HEK293T (cell line): ENCODE measurements at regions not wholly inside any gene's neighbourhood (a gene's known extent, or its start where the extent isn't known, plus 50 kb on each side); places are given as distances from the start of the nearest gene placed in this dataset.
"Not testable (repeated sequence)": the region's sequence is repeated elsewhere in the genome, so short reads cannot be mapped to it uniquely, and the experiment has no call there.

Source experiments
- CTCF ChIA-PET: fragments of 350-600 bp; formaldehyde crosslinking; extraction: SDS; loops from one replicate; lab custom pipeline; 2021; ENCODE audit warnings: antibody characterized with exemption, inconsistent platforms; lab: Yijun Ruan, JAX
- POLR2A ChIA-PET: fragments of 350-600 bp; formaldehyde crosslinking; extraction: SDS; loops from one replicate; lab custom pipeline; 2020; ENCODE audit warnings: antibody characterized with exemption, inconsistent platforms; lab: Yijun Ruan, JAX
- DNase-seq: peaks from one replicate; pipeline ENCODE4 v3.0.0; 2012; ENCODE audit warnings: mixed read lengths; ENCODE audit errors: extremely low spot score
- ARNT ChIP-seq: fragments of 450-650 bp; IDR thresholded peaks from 2 replicates; pipeline ENCODE4 v1.6.1; 2017; ENCODE audit warnings: mild to moderate bottlenecking
- BHLHE40 ChIP-seq: fragments of 450-650 bp; IDR thresholded peaks from 2 replicates; pipeline ENCODE4 v1.6.1; 2016; ENCODE audit warnings: mild to moderate bottlenecking, moderate library complexity, borderline replicate concordance
- CTBP1 ChIP-seq: fragments of 450-650 bp; IDR thresholded peaks from 2 replicates; pipeline ENCODE4 v1.6.1; 2016; ENCODE audit warnings: borderline replicate concordance
- ELF4 ChIP-seq: fragments of 450-650 bp; IDR thresholded peaks from 2 replicates; pipeline ENCODE4 v1.6.1; 2017; ENCODE audit warnings: antibody characterized with exemption
- FOXA1 ChIP-seq: fragments of 450-650 bp; IDR thresholded peaks from 2 replicates; pipeline ENCODE4 v1.6.1; 2016; ENCODE audit warnings: mild to moderate bottlenecking
- FOXK2 ChIP-seq: fragments of 450-650 bp; IDR thresholded peaks from 2 replicates; pipeline ENCODE4 v1.6.1; 2016; ENCODE audit warnings: mild to moderate bottlenecking
- FOXM1 ChIP-seq: fragments of 450-650 bp; IDR thresholded peaks from 2 replicates; pipeline ENCODE4 v1.6.1; 2017; ENCODE audit warnings: mild to moderate bottlenecking, borderline replicate concordance
- HDGF ChIP-seq: fragments of 450-650 bp; IDR thresholded peaks from 2 replicates; pipeline ENCODE4 v1.6.1; 2017; ENCODE audit warnings: antibody characterized with exemption, borderline replicate concordance
- L3MBTL2 ChIP-seq: fragments of 450-650 bp; conservative IDR thresholded peaks from 2 replicates; pipeline ENCODE4 v1.6.1; 2016; ENCODE audit warnings: mild to moderate bottlenecking
- LEF1 ChIP-seq: fragments of 450-650 bp; IDR thresholded peaks from 2 replicates; pipeline ENCODE4 v1.6.1; 2017; ENCODE audit warnings: mild to moderate bottlenecking, borderline replicate concordance
- NFRKB ChIP-seq: fragments of 450-650 bp; IDR thresholded peaks from 2 replicates; pipeline ENCODE4 v1.6.1; 2016; ENCODE audit warnings: mild to moderate bottlenecking, moderate library complexity
- SP1 ChIP-seq: fragments of 450-650 bp; IDR thresholded peaks from 2 replicates; pipeline ENCODE4 v1.6.1; 2017
- SUZ12 ChIP-seq: fragments of 450-650 bp; IDR thresholded peaks from 2 replicates; pipeline ENCODE4 v1.6.1; 2016; ENCODE audit warnings: mild to moderate bottlenecking
- TARDBP ChIP-seq: fragments of 450-650 bp; IDR thresholded peaks from 2 replicates; pipeline ENCODE4 v1.6.1; 2016
- ZNF384 ChIP-seq: fragments of 450-650 bp; IDR thresholded peaks from 2 replicates; pipeline ENCODE4 v1.6.1; 2016
- TF ChIP-seq, protein P1 (sequence below): fragments of 450-650 bp; IDR thresholded peaks from 2 replicates; pipeline ENCODE4 v1.6.1; 2016

- POLR2A ChIA-PET, CTCF ChIA-PET, DNase-seq: not testable (repeated sequence)
Observed at GRCh38 chr7:6990426-6991152, 164.5 kb upstream of the CCZ1B start.

- POLR2A ChIA-PET, CTCF ChIA-PET, DNase-seq: not testable (repeated sequence)
Observed at GRCh38 chr7:6991169-6991611, 165.1 kb upstream of the CCZ1B start.

- DNase-seq, POLR2A ChIA-PET, CTCF ChIA-PET: not testable (repeated sequence)
Observed at GRCh38 chr7:6991686-6992085, 165.6 kb upstream of the CCZ1B start.

DNA sequence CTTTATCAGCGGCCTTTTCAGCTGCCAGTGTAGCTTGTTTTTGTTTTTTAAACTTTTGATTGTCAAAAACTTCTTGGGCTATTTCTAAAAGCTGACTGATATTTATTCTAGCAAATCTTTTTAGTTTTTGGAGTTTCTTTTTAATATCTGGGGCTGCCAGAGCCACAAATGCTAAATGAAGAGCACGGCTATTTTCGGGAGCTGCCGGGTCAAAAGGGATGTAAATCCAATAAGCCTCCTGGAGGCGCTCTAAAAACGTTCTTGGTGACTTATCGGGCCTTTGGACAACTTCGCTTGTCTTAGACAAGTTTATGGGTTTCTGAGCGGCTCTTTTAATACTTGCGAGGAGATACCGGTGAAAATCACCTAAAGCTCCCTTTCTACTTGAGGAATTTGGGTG lies 166.1 kb upstream of the CCZ1B start:
- CTCF ChIA-PET, POLR2A ChIA-PET: not testable (repeated sequence)

DNA sequence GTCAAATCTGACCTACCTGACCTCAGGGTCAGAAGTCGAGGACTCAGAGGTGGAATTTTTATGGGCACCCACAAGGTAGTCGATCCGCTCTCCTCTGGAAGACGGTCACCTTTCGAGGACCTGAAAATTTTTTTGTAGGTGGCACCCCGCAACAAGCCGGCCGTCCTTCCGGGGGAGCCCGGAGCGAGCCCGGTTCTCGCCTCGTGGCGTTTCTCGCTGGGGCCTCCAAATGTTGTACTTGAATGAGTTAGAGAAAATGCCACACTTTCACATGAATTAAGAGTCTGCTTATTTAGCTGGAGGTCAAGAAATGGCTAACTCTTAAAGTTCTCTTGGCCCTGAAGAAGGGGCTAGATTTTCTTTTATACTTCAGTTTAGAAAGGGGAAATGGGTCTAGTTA lies 169.0 kb upstream of the CCZ1B start:
- POLR2A ChIA-PET, DNase-seq, CTCF ChIA-PET: not testable (repeated sequence)

More for the DNA sequence above, 166.1 kb upstream of the CCZ1B start:
- not testable (repeated sequence) for DNase-seq

- CTCF ChIA-PET, POLR2A ChIA-PET, DNase-seq: not testable (repeated sequence)
Observed at GRCh38 chr7:6995493-6996289, 169.6 kb upstream of the CCZ1B start.

DNA sequence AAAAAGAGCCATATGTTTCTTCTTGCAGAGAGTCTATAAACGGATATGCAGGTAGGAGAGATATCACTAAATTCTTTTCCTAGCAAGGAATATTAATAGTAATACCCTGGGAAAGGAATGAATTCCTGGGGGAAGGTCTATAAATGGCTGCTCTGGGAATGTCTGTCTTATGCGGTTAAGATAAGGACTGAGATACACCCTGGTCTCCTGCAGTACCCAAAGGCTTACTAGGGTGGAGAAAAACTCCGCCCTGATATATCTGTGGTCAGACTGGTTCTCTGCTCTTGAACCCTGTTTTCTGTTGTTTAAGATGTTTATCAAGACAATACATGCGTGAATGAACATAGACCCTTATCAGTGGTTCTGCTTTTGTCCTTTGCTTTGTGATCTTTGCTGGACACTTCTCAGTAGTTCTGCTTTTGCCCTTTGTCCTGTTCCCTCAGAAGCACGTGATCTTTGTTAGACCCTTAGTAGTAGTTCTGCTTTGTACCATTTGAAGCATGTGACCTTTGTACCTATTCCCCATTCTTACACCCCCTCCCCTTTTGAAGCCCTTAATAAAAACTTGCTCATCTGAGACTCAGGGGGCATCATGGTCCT lies 173.1 kb upstream of the CCZ1B start:
- POLR2A ChIA-PET, DNase-seq, CTCF ChIA-PET: not testable (repeated sequence)

DNA sequence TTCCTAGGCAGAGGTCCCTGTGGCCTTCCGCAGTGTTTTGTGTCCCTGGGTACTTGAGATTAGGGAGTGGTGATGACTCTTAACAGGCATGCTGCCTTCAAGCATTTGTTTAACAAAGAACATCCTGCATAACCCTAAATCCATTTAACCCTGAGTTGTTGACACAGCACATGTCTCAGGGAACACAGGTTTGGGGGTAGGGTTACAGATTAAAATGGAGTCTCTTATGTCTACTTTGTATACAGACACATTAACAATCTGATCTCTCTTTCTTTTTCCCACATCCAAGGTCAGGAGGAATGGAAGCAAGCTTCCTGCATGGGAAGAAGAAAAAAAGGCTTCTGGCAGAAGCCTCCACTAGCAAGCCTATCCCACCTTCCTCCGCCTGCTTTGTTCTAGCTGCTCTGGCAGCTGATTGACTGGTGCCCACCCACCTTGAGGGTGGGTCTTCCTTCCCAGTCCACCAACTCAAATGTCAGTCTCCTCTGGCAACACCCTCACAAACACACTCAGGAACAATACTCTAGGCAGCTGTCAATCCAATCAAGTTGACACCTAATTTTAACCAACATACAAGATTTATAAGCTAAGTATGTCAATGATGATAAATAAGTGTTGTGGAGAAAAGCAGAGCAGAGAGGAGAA lies 176.5 kb upstream of the CCZ1B start:
- no peak for DNase-seq
- TF ChIP-seq, protein P1, sequence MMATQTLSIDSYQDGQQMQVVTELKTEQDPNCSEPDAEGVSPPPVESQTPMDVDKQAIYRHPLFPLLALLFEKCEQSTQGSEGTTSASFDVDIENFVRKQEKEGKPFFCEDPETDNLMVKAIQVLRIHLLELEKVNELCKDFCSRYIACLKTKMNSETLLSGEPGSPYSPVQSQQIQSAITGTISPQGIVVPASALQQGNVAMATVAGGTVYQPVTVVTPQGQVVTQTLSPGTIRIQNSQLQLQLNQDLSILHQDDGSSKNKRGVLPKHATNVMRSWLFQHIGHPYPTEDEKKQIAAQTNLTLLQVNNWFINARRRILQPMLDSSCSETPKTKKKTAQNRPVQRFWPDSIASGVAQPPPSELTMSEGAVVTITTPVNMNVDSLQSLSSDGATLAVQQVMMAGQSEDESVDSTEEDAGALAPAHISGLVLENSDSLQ, result no peak
- TF ChIP-seq FOXA1 (no peak), ARNT (no peak), SP1 (no peak), SUZ12 (no peak), FOXK2 (no peak), L3MBTL2 (no peak), NFRKB (no peak), ZNF384 (no peak), CTBP1 (no peak), BHLHE40 (no peak), ELF4 (no peak), TARDBP (no peak), LEF1 (no peak)
- ChIA-PET POLR2A (interaction anchor here (0.6 kb wide), 1 partner anchor 625 kb away, joined by 3 read pairs; no protein-coding TSS in a partner anchor), CTCF (no interaction called here)

- DNase-seq, result no peak
- no peak for TF ChIP-seq TARDBP
- no peak for TF ChIP-seq LEF1
- TF ChIP-seq L3MBTL2, result no peak
- no peak for TF ChIP-seq HDGF
- no peak for TF ChIP-seq FOXK2
- no peak for TF ChIP-seq ARNT
- no peak for TF ChIP-seq BHLHE40
- no peak for TF ChIP-seq ELF4
- no peak for TF ChIP-seq SUZ12
- no peak for TF ChIP-seq CTBP1
- no peak for TF ChIP-seq ZNF384
- TF ChIP-seq, protein P1, result no peak
- no peak for TF ChIP-seq NFRKB
- TF ChIP-seq SP1, result no peak
- no peak for TF ChIP-seq FOXA1
- no peak for TF ChIP-seq FOXM1
- CTCF ChIA-PET, result no interaction called here
- POLR2A ChIA-PET, result no interaction called here
Observed at GRCh38 chr7:7005303-7005702, 177.0 kb upstream of the C1GALT1 start.

DNA sequence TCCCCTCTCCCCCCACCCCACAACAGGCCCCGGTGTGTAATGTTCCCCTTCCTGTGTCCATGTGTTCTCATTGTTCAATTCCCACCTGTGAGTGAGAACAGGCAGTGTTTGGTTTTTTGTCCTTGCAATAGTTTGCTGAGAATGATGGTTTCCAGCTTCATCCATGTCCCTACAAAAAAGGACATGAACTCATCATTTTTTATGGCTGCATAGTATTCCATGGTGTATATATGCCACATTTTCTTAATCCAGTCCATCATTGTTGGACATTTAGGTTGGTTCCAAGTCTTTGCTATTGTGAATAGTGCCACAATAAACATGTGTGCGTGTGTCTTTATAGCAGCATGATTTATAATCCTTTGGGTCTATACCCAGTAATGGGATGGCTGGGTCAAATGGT lies 176.4 kb upstream of the C1GALT1 start:
- CTCF ChIA-PET, DNase-seq, POLR2A ChIA-PET: not testable (repeated sequence)

- CTCF ChIA-PET, POLR2A ChIA-PET: not testable (repeated sequence)
Observed at GRCh38 chr7:7011241-7011640, 171.1 kb upstream of the C1GALT1 start.

GRCh38 chr7:7011751-7012150 lies 170.6 kb upstream of the C1GALT1 start:
- DNase-seq, POLR2A ChIA-PET, CTCF ChIA-PET: not testable (repeated sequence)

More at GRCh38 chr7:7011241-7011640, 171.1 kb upstream of the C1GALT1 start:
- DNase-seq, result not testable (repeated sequence)
